ENCODE measurements at regions not wholly inside any gene's neighbourhood (a gene's known extent, or its start where the extent isn't known, plus 50 kb on each side); places are given as distances from the start of the nearest gene placed in this dataset.
A peak's percentile ranks its signal among the peaks of the same experiment; 100 is the strongest.

GRCh38 chr3:87410110-87410509 lies 133.7 kb upstream of the POU1F1 start:
- Histone ChIP-seq H3K4me3 (replicated peaks in 1 of 3; ENCODE audit: insufficient read depth in 1 of 3, low read depth in 2 of 3, low read length in 3 of 3) (no peak overlapping the region), H3K4me1 (ENCODE audit: insufficient read depth, low read length) (no peaks in the 10 kb centered on the region), H3K4me2 (ENCODE audit: low read depth, low read length) (no peak overlapping the region), H3K36me3 (replicated peaks in 1 of 2; ENCODE audit: control insufficient read depth in 1 of 2, insufficient read depth in 2 of 2, low read length in 2 of 2) (no peaks in the 10 kb centered on the region), H3K9me3 (ENCODE audit: low read length) (no peaks in the 10 kb centered on the region), H3K27ac (ENCODE audit: extremely low read length, insufficient read depth, low read length) (no peak overlapping the region), H3K27me3 (ENCODE audit: control insufficient read depth in 1 of 2, insufficient read depth in 2 of 2, low read length in 2 of 2) (no peaks in the 10 kb centered on the region), H3K9ac (ENCODE audit: insufficient read depth, low read depth, low read length) (no peak overlapping the region), H3K79me2 (ENCODE audit: insufficient read depth, low read length) (no peaks in the 10 kb centered on the region), H2AFZ (ENCODE audit: low read length) (no peak overlapping the region), H4K20me1 (ENCODE audit: insufficient read depth, low read length) (no peaks in the 10 kb centered on the region)
- intact Hi-C loops (cut with micrococcal nuclease; ENCODE audit: unreplicated experiment) = no loop called here
- FAIRE-seq (no peak), ATAC-seq (no peak), DNase-seq (ENCODE audit: low spot score) (no peak)
- in situ Hi-C loops (cut with HindIII; ENCODE audit: extremely low pct_ligation_motif_present, low pct_unique_long_range_greater_than_20kb) = no loop called here
- no TSS peak for BruUV-seq (replicated peaks)
- ChIA-PET POLR2A (no interaction called here), CTCF (ENCODE audit: low intra/inter-chr PET ratio, low total read pairs) (no interaction called here)
- no peak for TF ChIP-seq TEAD2 (CRISPR knock-in tag; IDR thresholded peaks at IDR 0.05)

GRCh38 chr3:87398168-87398801 lies 121.9 kb upstream of the POU1F1 start:
- Histone ChIP-seq H3K9me3 (ENCODE audit: low read length) (no peaks in the 10 kb centered on the region), H3K4me3 (replicated peaks in 1 of 3; ENCODE audit: insufficient read depth in 1 of 3, low read depth in 2 of 3, low read length in 3 of 3) (no peak overlapping the region), H3K27me3 (ENCODE audit: control insufficient read depth in 1 of 2, insufficient read depth in 2 of 2, low read length in 2 of 2) (no peaks in the 10 kb centered on the region), H3K79me2 (ENCODE audit: insufficient read depth, low read length) (no peaks in the 10 kb centered on the region), H2AFZ (ENCODE audit: low read length) (no peak overlapping the region), H3K27ac (ENCODE audit: extremely low read length, insufficient read depth, low read length) (no peak overlapping the region), H4K20me1 (ENCODE audit: insufficient read depth, low read length) (no peaks in the 10 kb centered on the region), H3K36me3 (replicated peaks in 1 of 2; ENCODE audit: control insufficient read depth in 1 of 2, insufficient read depth in 2 of 2, low read length in 2 of 2) (no peaks in the 10 kb centered on the region), H3K4me2 (ENCODE audit: low read depth, low read length) (no peak overlapping the region), H3K9ac (ENCODE audit: insufficient read depth, low read depth, low read length) (no peak overlapping the region), H3K4me1 (ENCODE audit: insufficient read depth, low read length) (no peaks in the 10 kb centered on the region)
- ATAC-seq (no peak), FAIRE-seq (no peak), DNase-seq (ENCODE audit: low spot score) (no peak)
- BruUV-seq (replicated peaks) = no TSS peak
- POLR2A ChIA-PET = no interaction called here
- CTCF ChIA-PET (ENCODE audit: low intra/inter-chr PET ratio, low total read pairs) = no interaction called here
- TF ChIP-seq TEAD2 (CRISPR knock-in tag; IDR thresholded peaks at IDR 0.05) (no peak), CEBPB (IDR thresholded peaks at IDR 0.05; ENCODE audit: borderline replicate concordance, low read depth, low read length) (peak; percentile 65)
- intact Hi-C loops (cut with micrococcal nuclease; ENCODE audit: unreplicated experiment) (no loop called here), in situ Hi-C loops (cut with HindIII; ENCODE audit: extremely low pct_ligation_motif_present, low pct_unique_long_range_greater_than_20kb) (no loop called here)
- under 1% methylated on average over 4 of the region's 4 CpGs for WGBS (ENCODE audit: low lambda C conversion rate)

- DNase-seq (ENCODE audit: low spot score) (no peak), FAIRE-seq (no peak), ATAC-seq (no peak)
- WGBS (ENCODE audit: low lambda C conversion rate) = 0% methylated on average over 2 of the region's 2 CpGs
- in situ Hi-C loops (cut with HindIII; ENCODE audit: extremely low pct_ligation_motif_present, low pct_unique_long_range_greater_than_20kb) = no loop called here
- Histone ChIP-seq H3K9me3 (ENCODE audit: low read length) (no peaks in the 10 kb centered on the region), H3K27me3 (ENCODE audit: control insufficient read depth in 1 of 2, insufficient read depth in 2 of 2, low read length in 2 of 2) (no peaks in the 10 kb centered on the region), H2AFZ (ENCODE audit: low read length) (no peak overlapping the region), H3K4me2 (ENCODE audit: low read depth, low read length) (no peak overlapping the region), H3K4me3 (replicated peaks in 1 of 3; ENCODE audit: insufficient read depth in 1 of 3, low read depth in 2 of 3, low read length in 3 of 3) (no peak overlapping the region), H3K9ac (ENCODE audit: insufficient read depth, low read depth, low read length) (no peak overlapping the region), H3K36me3 (replicated peaks in 1 of 2; ENCODE audit: control insufficient read depth in 1 of 2, insufficient read depth in 2 of 2, low read length in 2 of 2) (no peaks in the 10 kb centered on the region), H4K20me1 (ENCODE audit: insufficient read depth, low read length) (no peaks in the 10 kb centered on the region), H3K4me1 (ENCODE audit: insufficient read depth, low read length) (no peaks in the 10 kb centered on the region), H3K27ac (ENCODE audit: extremely low read length, insufficient read depth, low read length) (no peak overlapping the region), H3K79me2 (ENCODE audit: insufficient read depth, low read length) (no peaks in the 10 kb centered on the region)
- CTCF ChIA-PET (ENCODE audit: low intra/inter-chr PET ratio, low total read pairs) = no interaction called here
- BruUV-seq (replicated peaks) = no TSS peak
- TF ChIP-seq ZBTB14 (CRISPR knock-in tag; IDR thresholded peaks at IDR 0.05) = no peak
- POLR2A ChIA-PET = no interaction called here
- intact Hi-C loops (cut with micrococcal nuclease; ENCODE audit: unreplicated experiment) = no loop called here
Observed at GRCh38 chr3:87397211-87397610, 120.8 kb upstream of the POU1F1 start.

Measured in HepG2 (cell line).